ENCODE measurements at regions not wholly inside any gene's neighbourhood (a gene's known extent, or its start where the extent isn't known, plus 50 kb on each side); places are given as distances from the start of the nearest gene placed in this dataset.
"Not testable (repeated sequence)": the region's sequence is repeated elsewhere in the genome, so short reads cannot be mapped to it uniquely, and the experiment has no call there.

GRCh38 chr4:118502967-118503366, 150.2 kb upstream of the PRSS12 start:
- DNase-seq (ENCODE audit: low spot score), result not testable (repeated sequence)

GRCh38 chr4:118504927-118505326, 152.1 kb upstream of the PRSS12 start:
- not testable (repeated sequence) for DNase-seq (ENCODE audit: low spot score)

- not testable (repeated sequence) for DNase-seq (ENCODE audit: low spot score)
Observed at GRCh38 chr4:118505491-118505890, 152.7 kb upstream of the PRSS12 start.

- not testable (repeated sequence) for DNase-seq (ENCODE audit: low spot score)
Observed at GRCh38 chr4:118512870-118513269, 160.1 kb upstream of the PRSS12 start.

DNA sequence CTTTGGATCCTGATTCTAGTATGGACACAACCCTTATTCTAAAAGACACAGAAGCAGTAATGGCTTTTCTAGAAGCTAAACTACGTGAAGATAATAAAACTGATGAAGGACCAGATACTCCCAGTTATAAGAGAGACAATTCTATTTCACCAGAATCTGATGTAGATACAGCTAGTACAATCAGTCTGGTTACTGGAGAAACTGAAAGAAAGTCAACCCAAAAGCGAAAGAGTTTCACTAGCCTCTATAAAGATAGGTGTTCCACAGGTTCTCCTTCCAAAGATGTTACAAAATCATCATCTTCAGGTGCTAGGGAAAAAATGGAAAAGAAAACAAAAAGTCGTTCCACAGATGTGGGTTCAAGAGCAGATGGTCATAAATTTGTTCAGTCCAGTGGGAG, 161.5 kb upstream of the PRSS12 start:
- not testable (repeated sequence) for DNase-seq (ENCODE audit: low spot score)

DNA sequence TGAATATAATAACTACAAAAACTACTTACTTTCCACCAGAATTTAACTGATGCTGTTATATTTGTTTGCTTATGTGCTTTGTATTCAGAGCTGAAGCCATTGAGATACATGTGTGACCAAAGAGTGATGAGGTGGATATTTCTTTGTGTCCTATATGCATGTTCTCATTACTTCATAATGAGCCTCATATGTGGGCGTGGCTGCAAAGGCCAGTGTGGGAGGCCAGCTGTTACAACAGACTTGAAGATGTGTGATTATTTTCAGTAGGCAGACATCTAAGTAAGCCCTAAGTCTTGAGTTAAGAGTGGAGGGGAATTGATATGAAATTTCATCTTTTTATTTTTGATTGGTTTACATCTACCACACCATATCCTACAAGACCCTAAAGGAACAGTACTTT, 163.3 kb upstream of the PRSS12 start:
- DNase-seq (ENCODE audit: low spot score), result not testable (repeated sequence)

- not testable (repeated sequence) for DNase-seq (ENCODE audit: low spot score)
Observed at GRCh38 chr4:118530107-118530506, 155.1 kb upstream of the METTL14 start.

DNA sequence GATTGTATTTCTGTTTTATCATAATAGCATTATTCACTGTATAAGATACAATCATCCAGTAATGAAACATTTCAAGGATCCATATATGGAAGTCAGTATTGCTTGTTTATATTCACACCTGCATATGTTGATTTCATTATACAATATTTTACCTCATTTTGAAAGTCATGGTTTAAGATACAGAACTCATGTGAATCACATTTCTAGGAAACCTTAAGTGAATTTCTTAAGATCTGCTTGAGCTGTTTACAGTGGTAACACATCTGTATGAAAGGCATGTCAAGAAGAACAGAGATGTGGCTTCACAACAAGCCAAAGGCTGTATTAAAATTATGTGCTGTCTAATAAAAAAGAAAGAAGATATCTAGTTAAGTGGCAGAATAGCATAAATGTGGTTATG, 153.2 kb upstream of the METTL14 start:
- DNase-seq (ENCODE audit: low spot score), result not testable (repeated sequence)

DNA sequence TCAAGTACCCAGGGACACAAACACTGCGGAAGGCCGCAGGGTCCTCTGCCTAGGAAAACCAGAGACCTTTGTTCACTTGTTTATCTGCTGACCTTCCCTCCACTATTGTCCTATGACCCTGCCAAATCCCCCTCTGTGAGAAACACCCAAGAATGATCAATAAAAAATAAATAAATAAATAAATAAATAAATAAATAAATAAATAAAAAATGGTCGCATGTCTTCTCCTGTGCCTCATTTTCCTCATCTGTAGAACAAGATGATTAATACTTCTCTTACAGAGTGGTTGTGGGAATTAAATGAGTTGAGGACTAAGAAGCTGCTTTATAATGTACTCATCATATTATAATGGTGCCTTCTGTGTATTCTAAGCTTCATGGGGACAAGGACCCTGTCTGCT, 149.4 kb upstream of the METTL14 start:
- not testable (repeated sequence) for DNase-seq (ENCODE audit: low spot score)

DNA sequence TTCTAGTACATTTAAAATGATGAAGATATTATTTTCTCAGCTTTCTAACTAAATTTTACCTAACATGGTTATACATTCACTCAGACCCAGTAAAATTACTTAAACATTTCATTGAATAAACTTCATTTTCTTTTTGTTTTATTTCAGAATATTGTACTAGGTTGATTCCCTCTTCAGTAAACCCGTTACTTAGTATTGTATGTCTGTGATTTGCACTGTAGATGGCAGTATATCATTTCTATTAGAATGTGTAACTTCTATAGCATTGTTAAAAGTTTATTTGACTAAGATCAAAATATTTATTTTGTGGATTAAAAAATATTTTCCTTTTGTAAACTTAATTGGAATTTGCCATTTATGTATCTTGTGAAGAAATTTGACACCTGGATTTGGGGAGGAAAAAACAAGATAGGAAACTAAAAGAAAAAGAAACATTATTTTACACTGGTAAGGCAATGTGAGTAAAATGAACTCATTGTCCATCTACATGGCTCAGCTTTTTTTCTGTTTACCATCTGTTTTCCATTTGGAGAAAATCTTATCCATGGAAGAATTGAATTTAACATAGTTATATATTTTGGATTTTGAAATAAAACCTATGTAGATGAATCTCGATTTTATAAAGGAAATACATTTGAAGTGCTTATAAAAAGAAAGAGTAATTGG, 145.6 kb upstream of the METTL14 start:
- peak; percentile 2 for DNase-seq (ENCODE audit: low spot score)

GRCh38 chr4:118556576-118556975, 128.6 kb upstream of the METTL14 start:
- not testable (repeated sequence) for DNase-seq (ENCODE audit: low spot score)

- peak; percentile 61 for DNase-seq (ENCODE audit: low spot score)
Observed at GRCh38 chr4:118557298-118557851, 127.8 kb upstream of the METTL14 start.

DNA sequence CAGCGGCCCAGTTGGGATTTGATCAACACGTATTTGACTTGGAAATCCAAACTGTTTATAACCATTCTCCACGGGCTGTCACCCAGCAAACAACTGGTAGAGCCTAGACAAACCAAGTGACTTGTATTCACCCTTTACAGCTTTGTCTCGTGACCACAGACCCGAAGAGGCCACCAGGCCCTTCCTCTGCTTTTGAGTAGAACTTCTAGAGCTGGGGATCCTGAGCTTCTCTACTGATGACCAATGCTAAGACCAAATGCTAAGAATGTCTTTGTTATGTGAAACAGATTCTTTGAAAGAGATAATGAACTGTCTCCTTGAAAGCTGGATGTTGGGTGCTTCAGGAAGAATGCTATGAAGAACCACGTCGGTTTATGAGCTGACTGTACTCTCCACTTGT, 127.0 kb upstream of the METTL14 start:
- DNase-seq (ENCODE audit: low spot score), result not testable (repeated sequence)

GRCh38 chr4:118561559-118561958, 123.6 kb upstream of the METTL14 start:
- DNase-seq (ENCODE audit: low spot score), result not testable (repeated sequence)

DNA sequence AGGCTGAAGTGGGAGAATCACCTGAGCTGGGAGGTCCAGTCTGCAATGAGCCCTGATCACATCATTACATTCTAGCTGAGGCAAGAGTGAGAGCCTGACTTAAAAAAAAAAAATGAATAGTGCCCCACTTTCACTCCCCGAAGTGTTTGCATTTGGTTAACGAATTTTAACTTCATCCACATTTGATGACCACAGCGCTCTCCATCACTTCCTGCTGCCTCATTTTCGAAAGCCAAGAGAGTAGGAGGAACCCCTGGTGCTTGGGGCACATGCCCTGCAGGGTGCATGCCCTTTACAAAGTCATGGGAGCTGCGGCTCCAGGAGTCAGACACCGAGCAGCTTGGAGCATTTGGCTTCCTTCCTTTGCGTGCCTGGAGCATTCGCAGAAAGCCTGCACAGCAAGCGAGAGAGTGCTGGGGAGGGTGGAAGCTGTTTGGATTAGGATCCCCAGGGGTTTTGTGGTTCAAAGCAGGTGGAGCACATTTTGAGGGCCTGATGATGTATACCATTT, 119.1 kb upstream of the METTL14 start:
- peak; percentile 43 for DNase-seq (ENCODE audit: low spot score)

DNA sequence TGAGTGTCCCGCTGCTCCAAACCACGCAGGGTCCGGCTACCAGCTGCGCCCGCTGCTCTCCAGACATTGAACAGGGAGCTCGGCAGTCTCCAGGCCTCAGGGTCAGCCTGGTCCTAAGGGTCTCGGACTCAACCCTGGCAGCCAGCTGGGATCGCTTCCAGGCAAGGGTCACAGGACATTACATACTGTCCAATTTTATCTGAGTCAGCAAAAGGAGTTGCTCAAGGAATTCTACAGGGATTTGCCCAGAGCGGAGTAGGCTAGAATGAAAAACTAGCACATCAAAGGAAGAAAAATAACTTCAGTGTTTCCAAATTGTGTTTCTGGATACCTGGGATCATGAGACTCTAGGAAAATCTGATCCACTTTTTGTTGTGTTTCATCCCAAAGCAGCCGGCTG, 112.2 kb upstream of the METTL14 start:
- not testable (repeated sequence) for DNase-seq (ENCODE audit: low spot score)

GRCh38 chr4:118574251-118574913, 110.8 kb upstream of the METTL14 start:
- not testable (repeated sequence) for DNase-seq (ENCODE audit: low spot score)

- DNase-seq (ENCODE audit: low spot score), result not testable (repeated sequence)
Observed at GRCh38 chr4:118575057-118575456, 110.1 kb upstream of the METTL14 start.

GRCh38 chr4:118575726-118576125, 109.5 kb upstream of the METTL14 start:
- DNase-seq (ENCODE audit: low spot score), result not testable (repeated sequence)

GRCh38 chr4:118576709-118577219, 108.4 kb upstream of the METTL14 start:
- DNase-seq (ENCODE audit: low spot score), result not testable (repeated sequence)

GRCh38 chr4:118585015-118585414, 100.2 kb upstream of the METTL14 start:
- no peak for DNase-seq (ENCODE audit: low spot score)

DNA sequence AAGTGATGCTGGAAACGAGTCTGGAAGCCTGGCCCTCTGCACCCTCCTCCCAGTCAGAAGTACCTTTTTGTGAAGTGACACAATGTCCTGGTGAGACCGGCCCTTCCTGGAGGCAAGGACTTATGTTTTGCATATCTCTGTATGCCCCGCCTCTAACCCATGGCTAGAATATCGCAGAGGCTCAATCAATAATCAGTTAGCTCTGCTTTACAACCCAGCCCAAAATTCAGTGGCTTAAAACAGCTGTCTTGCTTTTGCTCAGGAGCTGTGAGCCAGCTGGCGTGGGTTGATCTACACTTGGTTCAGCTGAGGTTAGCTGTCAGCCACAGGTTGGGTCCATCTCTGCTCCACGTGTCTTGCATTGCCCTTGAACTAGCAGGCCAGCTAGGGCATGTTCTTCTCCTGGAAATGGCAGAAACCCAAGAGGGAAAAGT, 98.8 kb upstream of the METTL14 start:
- no peak for DNase-seq (ENCODE audit: low spot score)
